Stimulated activated effector memory CD8-positive, alpha-beta T cell treated with anti-CD3 and anti-CD28 coated beads, Interleukin-12 subunit alpha, Interleukin-12 subunit beta, amount 100 ng/mL, for 72 hours (primary cell): ENCODE measurements at regions not wholly inside any gene's neighbourhood (a gene's known extent, or its start where the extent isn't known, plus 50 kb on each side); places are given as distances from the start of the nearest gene placed in this dataset.
"Not testable (repeated sequence)": the region's sequence is repeated elsewhere in the genome, so short reads cannot be mapped to it uniquely, and the experiment has no call there.

ENCODE experiments used
- ATAC-seq: fragments of 150-1000 bp; cut with Tn5 transposase; 2 replicates; pipeline ENCODE4 v1.10.0; 2021
- DNase-seq, 2 donors: peaks; one replicate each; pipeline ENCODE4 v3.0.0; 2021 to 2022; ENCODE audit warnings: low spot score in 2 of 2
- H3K27ac Mint-ChIP-seq: one replicate; pipeline ENCODE4 v1.8.0; 2022; ENCODE audit warnings: mild to moderate bottlenecking, mixed read lengths
- H3K36me3 Mint-ChIP-seq: one replicate; pipeline ENCODE4 v1.8.0; 2022; ENCODE audit warnings: mild to moderate bottlenecking, mixed read lengths
- H3K4me1 Mint-ChIP-seq: one replicate; pipeline ENCODE4 v1.8.0; 2022; ENCODE audit warnings: mixed read lengths
- H3K4me3 Mint-ChIP-seq: one replicate; pipeline ENCODE4 v1.8.0; 2022; ENCODE audit warnings: mild to moderate bottlenecking, mixed read lengths
- H3K9me3 Mint-ChIP-seq: one replicate; pipeline ENCODE4 v1.8.0; 2022; ENCODE audit warnings: mixed read lengths

DNA sequence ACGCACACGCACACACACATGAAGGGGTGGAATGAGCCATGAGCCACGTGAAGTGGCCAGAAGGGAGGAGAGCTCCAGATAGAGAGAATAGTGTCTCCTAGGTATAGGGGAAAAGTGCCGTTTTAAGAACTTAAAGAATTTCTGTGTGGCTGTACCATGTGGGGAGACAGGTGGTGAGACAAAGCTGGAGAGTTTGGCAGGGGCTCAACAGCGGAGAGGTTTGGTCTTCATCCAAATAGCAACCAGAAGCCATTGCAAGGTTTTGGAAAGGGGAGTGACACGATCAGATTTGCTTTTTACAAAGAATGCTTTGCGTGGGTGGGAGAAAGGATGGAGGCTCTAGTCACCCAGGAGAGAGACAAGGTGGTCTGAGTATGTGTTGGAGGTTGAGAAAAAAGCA is 146.0 kb downstream of the IL20RB start:
- peak; percentile 8 for ATAC-seq
- DNase-seq: no peak
- Mint-ChIP-seq H3K4me1 (no peaks in the 10 kb centered on the region), H3K36me3 (no peaks in the 10 kb centered on the region), H3K27ac (no peak overlapping the region), H3K4me3 (no peak overlapping the region), H3K9me3 (no peaks in the 10 kb centered on the region)

DNA sequence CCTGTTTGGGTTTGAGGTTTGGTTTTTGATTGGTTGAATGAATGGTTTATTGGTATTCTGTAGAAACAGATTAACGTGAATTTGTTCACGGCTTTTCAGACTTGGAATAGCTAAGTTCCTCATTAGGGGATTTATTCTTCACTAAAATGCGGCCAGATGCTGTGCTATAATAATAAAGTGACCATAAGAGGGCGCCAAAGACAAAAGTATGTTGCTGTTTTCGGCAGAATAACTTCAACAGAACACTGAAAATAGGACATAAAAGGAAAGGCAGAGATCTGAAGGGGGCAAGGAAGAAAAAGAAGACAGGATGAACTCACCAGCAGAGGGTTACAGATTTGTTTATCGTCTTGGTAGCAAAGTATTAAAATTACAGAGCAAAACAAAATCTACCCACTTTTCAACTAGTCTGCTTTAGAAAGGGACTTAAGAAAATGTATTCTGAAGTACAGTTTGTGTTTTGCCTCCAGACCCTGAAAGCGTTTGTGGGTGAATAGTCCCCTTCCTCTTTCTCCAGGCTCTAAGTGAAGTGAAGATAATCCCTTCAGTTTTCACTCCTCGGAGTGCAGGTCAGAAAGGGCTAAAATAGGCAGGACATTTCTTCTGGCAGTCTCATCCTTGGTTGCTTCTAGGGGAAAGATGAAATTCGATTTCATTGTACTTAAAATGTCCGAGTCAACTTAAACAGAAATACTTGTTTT is 147.6 kb downstream of the IL20RB start:
- no peak overlapping the region for H3K27ac Mint-ChIP-seq
- no peaks in the 10 kb centered on the region for H3K36me3 Mint-ChIP-seq
- no peaks in the 10 kb centered on the region for H3K4me1 Mint-ChIP-seq
- DNase-seq (no peak), ATAC-seq (peak; percentile 36)
- no peaks in the 10 kb centered on the region for H3K9me3 Mint-ChIP-seq
- H3K4me3 Mint-ChIP-seq: no peak overlapping the region

DNA sequence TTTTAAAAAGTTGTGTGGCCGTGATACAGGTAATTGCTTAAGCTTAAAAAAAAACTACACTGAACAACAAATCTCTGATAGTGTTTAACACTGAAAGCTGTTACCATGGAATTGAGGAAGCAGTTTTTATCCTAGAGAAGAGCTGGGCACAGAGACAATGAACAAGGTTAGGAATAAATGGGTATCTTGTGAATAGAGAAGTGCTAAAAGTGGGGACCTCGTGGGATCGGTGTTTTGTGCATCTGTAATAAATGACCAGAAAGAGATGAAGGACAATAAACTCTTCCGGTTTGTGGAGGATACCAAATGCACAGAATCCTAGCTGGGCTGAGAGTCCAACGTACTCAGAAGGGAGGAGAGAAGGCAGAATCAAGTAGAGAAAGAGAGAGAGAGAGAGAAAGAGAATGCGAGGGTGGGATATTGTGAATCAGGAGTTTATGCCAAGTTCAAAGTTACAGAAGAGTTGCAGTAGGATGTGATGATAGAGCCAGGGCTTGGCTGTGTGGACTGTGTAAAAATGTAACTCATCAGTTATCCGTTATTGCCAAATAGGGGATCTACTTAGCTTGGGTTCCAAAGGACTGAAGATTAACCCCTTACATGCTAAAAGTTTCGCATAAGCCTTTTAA is 148.9 kb downstream of the IL20RB start:
- no peak for DNase-seq
- no peak overlapping the region for H3K27ac Mint-ChIP-seq
- no peaks in the 10 kb centered on the region for H3K4me1 Mint-ChIP-seq
- ATAC-seq: no peak
- no peaks in the 10 kb centered on the region for H3K9me3 Mint-ChIP-seq
- no peaks in the 10 kb centered on the region for H3K36me3 Mint-ChIP-seq
- H3K4me3 Mint-ChIP-seq: no peak overlapping the region

DNA sequence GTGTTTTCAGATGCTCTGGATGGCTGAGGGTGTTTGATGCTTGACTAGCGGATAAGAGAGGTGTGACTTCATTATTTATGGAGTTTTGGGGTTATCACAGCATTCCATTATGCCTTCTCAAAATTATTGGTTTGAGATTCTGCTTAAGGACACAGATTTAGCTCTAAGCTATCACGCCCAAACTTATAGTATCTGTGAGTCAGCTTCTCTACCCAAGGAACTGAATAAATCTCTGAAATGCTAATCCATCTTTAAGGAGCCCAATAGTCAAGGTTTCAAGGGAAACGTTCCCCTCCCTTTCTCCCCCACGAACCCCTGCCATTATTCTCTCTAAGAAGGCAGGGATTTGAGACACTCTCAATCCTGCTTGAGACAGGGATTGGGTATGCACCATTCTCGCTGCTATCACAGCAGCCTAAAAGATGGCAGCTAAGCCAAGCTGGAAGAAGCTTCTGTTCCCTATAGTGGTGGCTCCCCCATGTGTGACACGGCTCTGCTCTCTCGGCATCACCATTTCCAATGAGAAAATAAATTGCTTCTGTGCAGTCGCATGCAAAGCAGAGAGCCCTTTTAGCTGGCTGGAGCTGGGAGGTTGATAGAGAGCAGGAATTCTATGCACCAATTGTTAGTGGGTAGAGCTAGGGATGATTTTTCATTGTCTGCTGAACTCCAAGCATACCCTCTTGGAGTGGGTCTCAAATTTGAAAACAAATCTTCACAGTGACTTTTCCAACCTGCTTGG is 151.1 kb downstream of the IL20RB start:
- Mint-ChIP-seq H3K4me3 (no peak overlapping the region), H3K27ac (no peak overlapping the region), H3K9me3 (no peaks in the 10 kb centered on the region), H3K4me1 (no peaks in the 10 kb centered on the region), H3K36me3 (no peaks in the 10 kb centered on the region)
- no peak for ATAC-seq
- DNase-seq: no peak

DNA sequence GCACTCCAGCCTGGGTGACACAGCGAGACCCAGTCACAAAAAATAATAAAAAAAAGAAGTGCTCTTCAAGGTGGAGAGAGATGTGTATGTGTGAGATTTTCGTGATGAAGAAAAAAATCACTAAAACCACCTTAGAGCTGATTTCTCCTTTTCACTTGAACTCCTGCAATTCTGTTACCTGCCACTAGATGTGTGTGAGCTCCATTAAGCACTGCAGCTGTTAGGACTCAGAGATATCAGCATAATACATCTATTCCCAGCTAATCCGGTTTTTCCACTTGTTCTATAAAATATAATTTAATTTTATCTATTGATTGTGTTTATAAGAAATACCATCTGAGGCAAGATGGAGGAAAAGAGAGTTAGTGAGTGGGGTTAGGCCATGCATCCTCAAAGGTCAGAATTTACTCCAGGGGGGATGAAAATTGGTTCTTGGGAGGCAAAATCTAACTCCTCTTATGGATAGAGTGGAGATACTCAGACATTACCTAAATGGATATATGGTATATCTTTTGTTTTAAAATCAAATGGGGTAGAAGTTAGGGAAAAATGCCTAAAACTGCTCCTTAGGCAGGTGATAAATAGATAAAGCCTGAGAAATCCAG is 152.7 kb downstream of the IL20RB start:
- Mint-ChIP-seq H3K4me3 (no peak overlapping the region), H3K9me3 (no peaks in the 10 kb centered on the region), H3K4me1 (no peaks in the 10 kb centered on the region), H3K36me3 (no peaks in the 10 kb centered on the region), H3K27ac (no peak overlapping the region)
- DNase-seq: no peak
- ATAC-seq: no peak

DNA sequence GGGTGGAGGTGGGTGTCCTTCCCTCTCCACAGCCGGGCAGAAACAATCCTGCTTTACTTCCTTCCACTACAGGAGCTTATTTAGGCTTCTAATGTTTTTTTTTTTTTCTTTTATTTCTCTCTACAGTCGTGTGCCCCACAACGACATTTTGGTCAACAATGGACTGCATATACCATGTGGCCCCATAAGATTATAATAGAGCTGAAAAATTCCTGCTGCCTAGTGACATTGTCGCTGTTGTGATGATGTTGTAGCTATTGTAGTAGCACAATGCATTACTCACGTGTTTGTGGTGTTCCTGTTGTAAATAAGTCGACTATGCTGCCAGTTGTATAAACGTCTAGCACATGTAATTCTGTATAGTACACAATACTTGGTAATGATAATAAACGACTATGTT is 153.7 kb downstream of the IL20RB start:
- H3K9me3 Mint-ChIP-seq: no peaks in the 10 kb centered on the region
- DNase-seq: no peak
- no peak overlapping the region for H3K4me3 Mint-ChIP-seq
- H3K36me3 Mint-ChIP-seq: no peaks in the 10 kb centered on the region
- no peaks in the 10 kb centered on the region for H3K4me1 Mint-ChIP-seq
- no peak overlapping the region for H3K27ac Mint-ChIP-seq
- no peak for ATAC-seq

DNA sequence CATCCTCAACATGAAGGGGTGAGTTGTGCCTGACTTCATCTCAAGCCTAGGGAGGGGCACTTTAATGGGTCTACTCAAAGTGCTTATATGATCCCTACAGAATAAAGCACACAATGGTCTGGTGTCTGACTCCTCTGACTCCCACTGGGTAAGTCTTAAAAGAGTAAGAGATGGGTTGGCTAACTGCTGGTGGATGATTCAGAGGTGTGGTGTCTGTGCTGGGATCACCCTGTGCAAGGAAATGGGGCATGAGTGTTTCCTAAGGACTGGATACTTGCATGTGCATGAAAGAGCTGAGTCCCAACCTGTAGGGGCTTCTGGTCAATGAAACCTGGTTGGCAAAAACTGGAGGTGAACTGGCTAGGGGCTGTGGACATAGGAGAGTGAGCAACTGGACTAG is 158.8 kb downstream of the IL20RB start:
- Mint-ChIP-seq H3K4me3 (no peak overlapping the region), H3K4me1 (no peaks in the 10 kb centered on the region), H3K9me3 (no peaks in the 10 kb centered on the region)

DNA sequence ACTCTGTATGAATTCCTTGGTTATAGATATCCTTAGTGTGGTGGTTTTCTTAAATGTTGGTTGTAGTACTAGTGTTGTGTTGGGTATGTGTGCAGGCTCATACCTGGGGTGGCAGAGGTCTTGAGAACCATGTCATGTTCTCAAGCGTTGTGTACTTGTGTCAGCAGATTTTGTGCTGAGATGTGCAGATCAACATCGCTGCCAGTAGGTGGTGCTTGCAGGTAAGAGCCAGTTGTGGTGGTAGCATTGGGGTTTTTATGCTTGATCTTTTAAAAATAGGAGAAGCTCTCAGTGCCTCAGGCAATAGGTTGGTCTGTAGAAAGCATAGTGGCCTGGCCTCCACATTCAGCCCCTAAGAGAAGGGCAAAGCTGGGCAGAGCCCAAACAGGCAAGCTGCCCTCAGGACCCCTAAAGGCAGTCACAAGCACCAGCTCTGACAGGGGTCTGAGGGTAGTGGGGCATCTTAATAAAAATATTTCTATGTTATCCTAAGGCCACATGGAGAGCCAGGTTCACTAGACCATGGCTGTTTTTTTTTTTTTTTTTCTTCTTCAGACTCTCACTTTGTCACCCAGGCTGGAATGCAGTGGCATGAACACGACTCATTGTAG is 164.0 kb downstream of the IL20RB start:
- H3K4me1 Mint-ChIP-seq: no peaks in the 10 kb centered on the region

More for the DNA sequence above, 158.8 kb downstream of the IL20RB start:
- peak; percentile 24 for ATAC-seq
- DNase-seq: no peak
- H3K27ac Mint-ChIP-seq: no peak overlapping the region
- H3K36me3 Mint-ChIP-seq: no peaks in the 10 kb centered on the region

DNA sequence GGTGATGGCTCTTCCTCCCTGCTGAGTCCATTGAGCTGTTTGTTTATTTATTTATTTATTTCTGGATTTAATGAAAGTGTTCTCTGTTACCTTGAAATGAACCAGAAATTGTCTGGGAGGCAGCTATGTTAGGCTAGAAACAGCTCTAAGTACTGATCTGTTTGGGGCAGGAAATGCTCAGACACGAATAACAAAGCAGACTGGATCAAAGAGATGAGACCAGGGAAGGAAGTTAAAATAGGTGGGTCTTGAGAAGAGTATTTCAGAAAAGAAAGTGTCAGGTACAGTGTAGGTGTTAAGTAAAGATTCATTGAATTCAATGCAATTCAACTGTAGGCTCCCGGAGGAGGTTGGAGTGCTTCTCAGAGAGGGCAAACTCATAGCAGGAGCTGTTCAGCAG is 173.3 kb downstream of the IL20RB start:
- no peaks in the 10 kb centered on the region for H3K9me3 Mint-ChIP-seq
- H3K4me1 Mint-ChIP-seq: no peaks in the 10 kb centered on the region
- ATAC-seq (no peak), DNase-seq (no peak)
- no peaks in the 10 kb centered on the region for H3K36me3 Mint-ChIP-seq
- no peak overlapping the region for H3K27ac Mint-ChIP-seq
- H3K4me3 Mint-ChIP-seq: no peak overlapping the region

More for the DNA sequence above, 164.0 kb downstream of the IL20RB start:
- Mint-ChIP-seq H3K36me3 (no peaks in the 10 kb centered on the region), H3K9me3 (no peaks in the 10 kb centered on the region), H3K27ac (no peak overlapping the region), H3K4me3 (no peak overlapping the region)
- DNase-seq: no peak
- peak; percentile 42 for ATAC-seq

DNA sequence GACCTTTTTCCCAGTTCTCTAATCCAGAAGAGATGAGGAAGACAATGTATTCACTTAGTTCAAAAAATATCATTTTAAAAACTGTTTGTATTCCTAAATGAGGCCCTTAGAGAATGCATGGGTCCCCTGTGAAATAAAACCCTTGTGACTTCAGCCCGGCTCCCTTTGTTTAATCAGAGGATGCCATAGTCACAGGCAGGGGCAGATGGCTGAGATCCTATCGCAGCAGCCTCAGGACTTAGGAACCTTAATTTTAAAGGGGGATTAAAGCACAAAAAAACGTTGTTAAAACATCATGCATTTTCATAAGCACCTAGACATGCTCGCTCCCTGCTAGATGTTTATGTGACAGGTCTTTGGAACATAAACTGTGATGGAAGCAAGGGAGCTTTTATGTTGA is 176.6 kb downstream of the IL20RB start:
- ATAC-seq: no peak
- no peak overlapping the region for H3K4me3 Mint-ChIP-seq
- H3K36me3 Mint-ChIP-seq: no peaks in the 10 kb centered on the region
- no peak for DNase-seq
- H3K4me1 Mint-ChIP-seq: no peaks in the 10 kb centered on the region
- H3K27ac Mint-ChIP-seq: no peak overlapping the region
- no peaks in the 10 kb centered on the region for H3K9me3 Mint-ChIP-seq

DNA sequence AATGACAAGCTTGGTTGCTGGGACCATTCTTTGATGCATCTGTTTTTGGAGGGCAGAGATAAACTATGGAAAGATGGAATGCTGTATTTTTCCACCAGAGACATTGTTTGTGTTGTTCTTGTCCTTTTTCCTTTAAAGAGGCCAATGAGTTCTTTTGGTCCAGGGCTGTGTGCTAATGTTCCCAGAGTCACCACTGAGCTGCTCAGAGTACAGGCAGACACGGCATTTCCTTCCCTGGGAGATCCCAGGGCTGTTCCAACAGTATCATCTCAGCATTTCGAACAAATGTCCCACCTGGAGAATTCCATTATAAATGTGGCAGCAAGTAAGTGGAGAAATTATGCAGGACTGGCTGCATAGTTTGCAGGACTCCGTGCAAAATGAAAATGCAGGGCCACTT is 190.6 kb downstream of the IL20RB start:
- Mint-ChIP-seq H3K27ac (no peak overlapping the region), H3K36me3 (no peaks in the 10 kb centered on the region), H3K4me1 (no peaks in the 10 kb centered on the region), H3K9me3 (no peaks in the 10 kb centered on the region), H3K4me3 (no peak overlapping the region)
- ATAC-seq: no peak
- no peak for DNase-seq

DNA sequence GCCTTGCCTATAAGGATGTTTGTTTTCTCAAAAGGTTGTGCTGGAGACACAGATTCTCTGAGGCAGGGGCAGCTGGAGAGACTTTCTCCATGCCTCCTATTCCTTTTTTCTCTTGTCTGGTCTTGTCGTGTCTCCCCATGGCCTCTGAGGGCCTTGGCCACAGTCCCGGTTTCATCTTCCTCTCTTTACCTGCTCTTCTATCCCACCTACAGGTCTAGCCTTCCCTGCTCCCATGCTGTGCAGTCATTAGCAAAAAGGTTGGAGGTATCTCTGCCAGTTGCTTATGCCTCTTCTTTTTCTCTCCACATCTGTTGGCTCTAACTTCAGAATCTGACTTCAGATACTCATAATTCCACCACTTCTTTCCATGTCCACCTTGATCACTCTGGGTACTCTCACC is 191.1 kb downstream of the IL20RB start:
- no peak for DNase-seq
- Mint-ChIP-seq H3K36me3 (no peaks in the 10 kb centered on the region), H3K27ac (no peak overlapping the region), H3K4me3 (no peak overlapping the region), H3K4me1 (no peaks in the 10 kb centered on the region), H3K9me3 (no peaks in the 10 kb centered on the region)
- ATAC-seq: peak; percentile 21

DNA sequence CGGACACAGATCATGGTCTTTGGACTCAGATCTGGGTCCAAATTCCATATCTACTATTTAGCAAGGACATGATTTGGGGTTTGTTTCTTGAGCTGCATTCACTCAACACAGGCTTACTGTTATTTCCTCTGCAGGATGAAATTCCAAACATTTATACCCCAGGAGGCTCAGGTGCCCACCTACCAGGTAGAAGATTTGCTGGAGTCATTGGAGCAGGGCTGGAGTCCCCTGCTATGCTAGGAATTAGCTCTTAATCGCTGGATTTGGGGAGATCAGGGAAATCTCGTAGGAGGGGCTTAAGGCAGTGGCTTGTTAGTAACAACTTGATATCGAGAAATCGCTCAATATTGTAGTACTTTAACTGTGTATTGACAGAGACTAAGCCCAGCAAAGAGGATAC is 193.0 kb downstream of the IL20RB start:
- H3K4me1 Mint-ChIP-seq: no peaks in the 10 kb centered on the region
- DNase-seq: no peak
- no peak for ATAC-seq
- H3K4me3 Mint-ChIP-seq: no peak overlapping the region
- no peaks in the 10 kb centered on the region for H3K9me3 Mint-ChIP-seq
- H3K27ac Mint-ChIP-seq: no peak overlapping the region
- H3K36me3 Mint-ChIP-seq: no peaks in the 10 kb centered on the region

DNA sequence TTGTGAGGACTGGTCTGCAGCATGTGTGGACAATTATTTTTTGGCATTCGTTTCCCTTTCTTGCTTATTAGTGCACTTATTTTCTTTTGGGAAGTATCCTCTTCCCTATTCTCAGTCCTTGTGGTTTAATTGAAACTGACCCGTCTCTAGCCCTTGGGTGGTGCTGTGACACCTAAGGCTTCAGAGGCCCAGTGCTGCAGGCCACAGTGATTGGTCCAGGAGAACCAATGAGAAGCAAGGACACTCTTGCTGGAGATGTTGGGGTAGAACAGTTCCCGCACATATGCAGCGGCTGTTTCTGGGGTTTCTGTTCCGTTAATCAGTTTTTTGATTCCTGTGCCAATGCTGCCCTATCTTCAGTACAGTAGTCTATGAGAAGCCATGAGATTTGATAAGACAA is 195.3 kb downstream of the IL20RB start:
- not testable (repeated sequence) for DNase-seq, H3K9me3 Mint-ChIP-seq, H3K27ac Mint-ChIP-seq, ATAC-seq, H3K36me3 Mint-ChIP-seq, H3K4me3 Mint-ChIP-seq, H3K4me1 Mint-ChIP-seq

DNA sequence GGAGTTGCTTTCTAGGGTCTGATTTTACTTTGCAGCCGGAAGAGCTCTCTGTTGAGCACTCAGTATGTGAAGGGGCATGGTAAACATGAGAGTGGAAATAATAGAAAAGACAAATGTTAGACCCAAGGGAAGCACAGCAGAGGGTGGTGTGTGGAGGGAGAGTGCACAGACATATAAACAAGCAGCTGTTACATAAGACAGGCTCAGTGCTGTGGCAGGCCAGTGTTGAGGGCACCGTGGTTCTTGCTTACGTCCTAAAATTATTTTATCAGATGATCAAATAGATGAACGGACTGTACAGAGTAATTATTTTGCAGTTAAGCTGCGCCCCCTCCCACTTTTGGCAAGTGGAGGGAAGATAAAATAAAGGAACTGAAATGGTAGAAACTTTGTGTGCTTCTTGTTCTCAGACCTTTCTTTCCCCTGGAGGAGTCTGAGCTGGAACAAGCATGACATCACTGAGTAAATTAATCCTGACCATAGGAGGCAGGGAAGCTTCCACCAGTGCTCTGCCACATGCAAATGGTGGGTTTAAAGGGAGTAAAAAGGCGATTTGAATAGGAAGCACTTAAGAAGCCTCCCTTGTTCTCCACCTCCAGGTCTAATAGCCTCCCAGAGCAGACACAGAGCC is 205.6 kb downstream of the IL20RB start:
- Mint-ChIP-seq H3K4me1 (no peaks in the 10 kb centered on the region), H3K4me3 (no peak overlapping the region), H3K9me3 (no peaks in the 10 kb centered on the region), H3K27ac (no peak overlapping the region), H3K36me3 (no peaks in the 10 kb centered on the region)
- ATAC-seq (no peak), DNase-seq (no peak)
